ENCODE measurements at regions not wholly inside any gene's neighbourhood (a gene's known extent, or its start where the extent isn't known, plus 50 kb on each side); places are given as distances from the start of the nearest gene placed in this dataset.
A peak's percentile ranks its signal among the peaks of the same experiment; 100 is the strongest.

DNA sequence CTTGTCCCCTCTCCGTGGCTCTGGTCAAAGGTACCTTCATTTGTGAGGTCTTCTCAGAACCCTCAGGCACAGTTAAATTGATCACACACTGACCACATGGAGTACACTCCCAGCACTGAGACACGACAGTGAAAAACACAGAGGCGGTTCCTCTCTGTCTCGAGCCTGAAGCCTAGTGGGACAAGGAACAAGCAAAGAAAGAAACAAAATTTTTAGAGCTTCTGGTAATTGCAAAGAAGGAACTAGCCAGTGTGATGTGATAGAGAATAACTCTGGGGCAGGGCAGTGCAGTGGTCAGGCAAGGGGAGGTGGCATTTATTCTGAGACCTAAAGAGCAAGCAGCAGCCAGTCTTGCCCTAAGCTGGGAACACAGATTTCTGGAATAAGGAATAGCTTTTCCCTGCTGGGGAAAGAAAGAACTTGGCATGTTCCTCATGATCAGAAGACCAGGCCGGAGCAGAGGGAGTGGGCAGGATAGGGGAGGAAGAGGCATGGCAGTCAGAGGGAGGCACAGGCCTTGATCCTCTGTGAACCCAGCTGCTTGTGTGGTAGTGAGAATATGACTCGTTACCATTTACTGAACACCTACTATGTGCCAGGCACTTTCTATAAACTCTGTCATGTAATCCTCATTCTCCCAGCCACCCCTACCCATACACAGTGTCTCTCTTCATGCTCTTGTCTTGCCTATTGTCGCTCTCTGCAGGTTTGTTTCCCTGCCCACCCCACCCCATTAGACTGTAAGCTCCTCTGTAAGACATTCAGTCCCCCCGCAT is 262.3 kb upstream of the HES1 start:
- TF ChIP-seq, protein P1, sequence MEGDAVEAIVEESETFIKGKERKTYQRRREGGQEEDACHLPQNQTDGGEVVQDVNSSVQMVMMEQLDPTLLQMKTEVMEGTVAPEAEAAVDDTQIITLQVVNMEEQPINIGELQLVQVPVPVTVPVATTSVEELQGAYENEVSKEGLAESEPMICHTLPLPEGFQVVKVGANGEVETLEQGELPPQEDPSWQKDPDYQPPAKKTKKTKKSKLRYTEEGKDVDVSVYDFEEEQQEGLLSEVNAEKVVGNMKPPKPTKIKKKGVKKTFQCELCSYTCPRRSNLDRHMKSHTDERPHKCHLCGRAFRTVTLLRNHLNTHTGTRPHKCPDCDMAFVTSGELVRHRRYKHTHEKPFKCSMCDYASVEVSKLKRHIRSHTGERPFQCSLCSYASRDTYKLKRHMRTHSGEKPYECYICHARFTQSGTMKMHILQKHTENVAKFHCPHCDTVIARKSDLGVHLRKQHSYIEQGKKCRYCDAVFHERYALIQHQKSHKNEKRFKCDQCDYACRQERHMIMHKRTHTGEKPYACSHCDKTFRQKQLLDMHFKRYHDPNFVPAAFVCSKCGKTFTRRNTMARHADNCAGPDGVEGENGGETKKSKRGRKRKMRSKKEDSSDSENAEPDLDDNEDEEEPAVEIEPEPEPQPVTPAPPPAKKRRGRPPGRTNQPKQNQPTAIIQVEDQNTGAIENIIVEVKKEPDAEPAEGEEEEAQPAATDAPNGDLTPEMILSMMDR (IDR thresholded peaks at IDR 0.05): no peak
- TF ChIP-seq POLR2A (IDR thresholded peaks at IDR 0.05) (no peak), POLR2AphosphoS5 (IDR thresholded peaks at IDR 0.05) (no peak), EP300 (IDR thresholded peaks at IDR 0.05) (no peak)
- peaks cover 54% of the 10 kb centered on the region for H3K4me1 ChIP-seq
- 77% methylated on average over 8 of the region's 8 CpGs for WGBS
- H3K9me3 ChIP-seq: no peaks in the 10 kb centered on the region
- H3K27me3 ChIP-seq: peaks cover 5% of the 10 kb centered on the region
- DNase-seq (ENCODE audit: low spot score in 2 of 2): no peak
- no peak overlapping the region for H3K4me3 ChIP-seq
- H3K27ac ChIP-seq: no peak overlapping the region
- no peaks in the 10 kb centered on the region for H3K36me3 ChIP-seq

- Histone ChIP-seq H3K4me3 (no peak overlapping the region), H3K27ac (peak overlapping the region; percentile 54), H3K4me1 (peaks cover 53% of the 10 kb centered on the region), H3K27me3 (peaks cover 5% of the 10 kb centered on the region), H3K36me3 (no peaks in the 10 kb centered on the region), H3K9me3 (no peaks in the 10 kb centered on the region)
- TF ChIP-seq POLR2A (IDR thresholded peaks at IDR 0.05): no peak
- no peak for TF ChIP-seq POLR2AphosphoS5 (IDR thresholded peaks at IDR 0.05)
- TF ChIP-seq, protein P1 (IDR thresholded peaks at IDR 0.05): no peak
- no peak for TF ChIP-seq EP300 (IDR thresholded peaks at IDR 0.05)
- 81% methylated on average over 7 of the region's 7 CpGs for WGBS
- no peak for DNase-seq (ENCODE audit: low spot score in 2 of 2)
These were observed 261.4 kb upstream of the HES1 start for GRCh38 chr3:193874512-193874911.

DNA sequence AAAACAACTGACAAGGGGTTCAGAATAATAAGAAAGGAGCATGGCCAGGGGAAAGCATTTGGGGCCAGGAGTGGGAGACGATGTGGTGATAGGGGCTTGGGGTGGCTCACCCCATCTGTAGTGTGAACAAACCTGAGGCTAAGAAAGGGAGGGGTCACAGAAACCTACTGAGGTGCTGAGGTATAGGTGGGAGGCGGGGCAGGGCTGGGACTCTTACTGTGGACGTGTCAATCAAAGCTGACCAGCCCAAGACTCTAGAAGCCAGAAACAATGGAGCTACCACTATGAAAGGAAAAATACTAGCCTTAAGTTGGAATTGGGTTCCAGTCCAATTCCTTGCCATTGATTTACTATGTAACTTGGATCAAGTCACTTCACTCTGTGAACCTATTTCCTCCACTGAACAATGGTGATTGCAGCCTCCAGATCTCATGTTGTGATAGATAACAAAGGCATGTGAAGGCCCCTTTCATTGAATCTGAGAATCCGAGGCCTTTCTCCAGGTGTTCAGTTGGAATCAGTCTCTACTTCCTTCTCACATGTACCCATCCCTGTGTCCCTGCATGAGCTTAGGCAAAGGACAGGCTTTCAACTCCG is 260.9 kb upstream of the HES1 start:
- Histone ChIP-seq H3K9me3 (no peaks in the 10 kb centered on the region), H3K27me3 (peaks cover 3% of the 10 kb centered on the region), H3K4me1 (peaks cover 47% of the 10 kb centered on the region), H3K36me3 (no peaks in the 10 kb centered on the region), H3K4me3 (no peak overlapping the region), H3K27ac (peak overlapping the region; percentile 54)
- TF ChIP-seq POLR2A (IDR thresholded peaks at IDR 0.05): no peak
- TF ChIP-seq POLR2AphosphoS5 (IDR thresholded peaks at IDR 0.05): no peak
- TF ChIP-seq, protein P1 (IDR thresholded peaks at IDR 0.05): no peak
- TF ChIP-seq EP300 (IDR thresholded peaks at IDR 0.05): no peak
- WGBS: 89% methylated on average over 5 of the region's 5 CpGs
- DNase-seq (ENCODE audit: low spot score in 2 of 2): no peak

- H3K27ac ChIP-seq: no peak overlapping the region
- H3K4me3 ChIP-seq: no peak overlapping the region
- WGBS: 72% methylated on average over 5 of the region's 5 CpGs
- H3K9me3 ChIP-seq: no peaks in the 10 kb centered on the region
- no peaks in the 10 kb centered on the region for H3K27me3 ChIP-seq
- H3K4me1 ChIP-seq: peaks cover 41% of the 10 kb centered on the region
- TF ChIP-seq POLR2A (IDR thresholded peaks at IDR 0.05) (no peak), EP300 (IDR thresholded peaks at IDR 0.05) (no peak)
- TF ChIP-seq, protein P1 (IDR thresholded peaks at IDR 0.05): no peak
- no peaks in the 10 kb centered on the region for H3K36me3 ChIP-seq
- DNase-seq (ENCODE audit: low spot score in 2 of 2): no peak
These were observed 260.2 kb upstream of the HES1 start for GRCh38 chr3:193875601-193876321.

Measured in suprapubic skin (tissue), 4 donors.